GM19043 (cell line): ENCODE measurements at regions not wholly inside any gene's neighbourhood (a gene's known extent, or its start where the extent isn't known, plus 50 kb on each side); places are given as distances from the start of the nearest gene placed in this dataset.

Source experiments
- ATAC-seq: cut with Tn5 transposase; IDR thresholded peaks from one replicate; pipeline ENCODE4 v1.9.1; 2021; ENCODE audit warnings: low read depth; ENCODE audit not compliant: unreplicated experiment

GRCh38 chr6:141347906-141348492 lies 784.7 kb upstream of the GJE1 start:
- no peak for ATAC-seq

- ATAC-seq = no peak
Observed at GRCh38 chr6:141347086-141347485, 785.6 kb upstream of the GJE1 start.

DNA sequence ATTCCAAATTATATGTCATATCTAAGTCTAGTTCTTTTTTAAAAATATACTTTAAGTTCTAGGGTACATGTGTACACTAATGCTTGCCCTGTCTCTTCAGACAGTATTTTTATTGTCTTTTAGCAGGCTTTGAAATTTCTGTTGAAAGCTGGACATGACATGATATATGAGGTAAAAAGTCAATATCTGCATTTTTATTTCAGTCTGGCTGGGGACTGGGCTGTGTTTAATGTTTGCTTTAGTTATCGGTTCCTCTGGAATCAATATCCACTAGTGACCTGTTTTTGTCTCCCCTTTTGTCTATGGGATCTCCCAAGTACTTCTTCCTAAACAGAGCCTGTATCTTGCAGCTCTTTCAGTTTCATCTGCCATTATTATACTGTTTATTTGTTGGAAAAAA lies 786.2 kb upstream of the GJE1 start:
- no peak for ATAC-seq

- no peak for ATAC-seq
Observed at GRCh38 chr6:141337191-141337590, 795.5 kb upstream of the GJE1 start.

- ATAC-seq = no peak
Observed at GRCh38 chr6:141335477-141336273, 797.0 kb upstream of the GJE1 start.

DNA sequence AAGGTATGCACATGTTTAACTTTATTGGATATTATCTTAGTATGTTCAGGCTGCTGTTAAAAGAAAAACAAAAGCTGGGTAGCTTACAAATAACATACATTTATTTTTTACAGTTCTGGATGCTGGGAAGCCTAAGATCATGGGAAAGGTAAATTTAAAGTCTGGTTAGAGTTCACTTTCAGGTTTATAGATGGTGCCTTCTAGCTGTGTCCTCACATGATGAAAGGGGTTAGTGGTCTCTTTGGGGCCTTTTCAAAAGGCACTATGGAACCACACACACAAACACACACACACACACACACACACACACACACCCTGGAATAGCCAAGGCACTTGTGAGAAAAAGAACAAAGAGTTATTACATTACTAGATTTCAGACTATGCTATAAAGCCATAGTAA lies 805.8 kb upstream of the GJE1 start:
- no peak for ATAC-seq

DNA sequence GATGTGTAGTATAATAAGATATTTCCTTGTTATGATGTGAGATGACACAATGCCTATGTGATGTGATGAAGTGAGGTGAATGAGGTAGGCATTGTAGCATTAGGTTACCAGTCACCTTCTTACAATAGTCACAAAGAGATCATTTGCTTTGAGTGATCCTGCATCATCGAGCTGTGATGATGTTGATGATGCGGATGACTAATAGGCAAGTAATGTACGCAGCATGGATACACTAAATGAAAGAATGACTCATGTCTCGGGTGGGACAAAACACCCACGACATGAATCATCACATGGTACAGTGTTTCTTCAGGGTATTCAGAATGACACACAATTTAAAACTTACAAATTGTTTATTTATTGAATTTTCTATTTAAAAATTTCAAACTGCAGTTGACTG lies 806.3 kb upstream of the GJE1 start:
- no peak for ATAC-seq

GRCh38 chr6:141321493-141322347 lies 811.0 kb upstream of the GJE1 start:
- no peak for ATAC-seq

DNA sequence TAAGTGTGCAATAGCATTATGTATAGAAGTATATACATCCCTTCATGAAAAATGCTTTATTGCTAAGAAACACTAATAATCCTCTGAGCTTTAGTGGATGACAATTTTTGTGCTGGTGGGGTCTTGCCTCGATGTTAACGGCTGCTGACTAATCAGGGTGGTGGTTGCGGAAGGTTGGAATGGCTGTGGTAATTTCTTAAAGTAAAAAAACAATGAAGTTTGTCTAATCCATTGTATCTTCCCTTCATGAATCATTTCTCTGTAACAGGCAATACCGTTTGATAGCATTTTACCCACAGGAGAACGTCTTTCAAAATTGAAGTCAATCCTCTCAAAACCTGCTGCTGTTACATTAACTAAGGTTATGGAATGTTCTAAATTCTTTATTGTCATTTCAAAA lies 816.5 kb upstream of the GJE1 start:
- no peak for ATAC-seq

- ATAC-seq = no peak
Observed at GRCh38 chr6:141313986-141314385, 818.7 kb upstream of the GJE1 start.

- peak; percentile 68 for ATAC-seq
Observed at GRCh38 chr6:141309295-141309694, 823.4 kb upstream of the GJE1 start.

- ATAC-seq = no peak
Observed at GRCh38 chr6:141307309-141307998, 825.3 kb upstream of the GJE1 start.

- no peak for ATAC-seq
Observed at GRCh38 chr6:141303907-141304306, 828.8 kb upstream of the GJE1 start.

DNA sequence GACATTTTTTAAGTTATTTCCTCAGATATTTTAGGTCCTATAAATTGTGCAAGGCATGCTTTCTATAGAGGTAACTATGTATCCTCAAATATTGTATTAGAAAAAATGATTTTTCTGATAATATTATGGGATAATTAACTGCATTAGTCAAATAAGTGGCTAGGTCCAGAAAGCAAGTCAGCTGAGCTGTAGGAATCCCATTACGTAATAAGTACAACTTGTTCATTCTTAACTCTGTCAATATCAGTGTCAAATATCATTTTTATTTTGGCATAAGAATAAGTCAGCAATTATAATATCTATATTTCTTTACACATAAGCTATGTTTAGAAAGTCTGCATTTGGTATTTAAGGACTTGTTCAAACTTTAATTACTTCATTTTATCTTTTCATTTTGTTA lies 830.9 kb upstream of the GJE1 start:
- ATAC-seq = no peak

GRCh38 chr6:141290941-141291721 lies 841.6 kb upstream of the GJE1 start:
- no peak for ATAC-seq

- no peak for ATAC-seq
Observed at GRCh38 chr6:141288947-141289346, 843.8 kb upstream of the GJE1 start.

- ATAC-seq = no peak
Observed at GRCh38 chr6:141282263-141282662, 850.5 kb upstream of the GJE1 start.

DNA sequence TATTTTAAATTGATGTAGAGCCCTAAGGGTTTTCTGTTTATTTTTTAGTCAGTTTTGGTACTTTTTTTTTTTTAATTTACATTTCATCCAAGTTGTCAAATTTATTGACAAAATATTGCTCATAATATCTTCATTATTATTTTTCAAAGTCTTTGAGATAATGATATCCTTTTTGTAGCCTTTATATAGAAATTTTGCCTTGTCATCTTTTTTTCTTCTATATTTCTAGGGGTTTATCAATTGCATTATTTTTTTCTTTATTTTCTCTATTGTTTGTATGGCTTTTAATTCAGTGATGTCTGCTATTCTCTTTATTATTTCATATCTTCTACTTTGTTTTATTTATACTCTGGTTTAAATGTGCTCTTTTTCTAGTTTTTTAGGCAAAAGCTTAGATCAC lies 863.0 kb upstream of the GJE1 start:
- ATAC-seq = no peak

GRCh38 chr6:141267420-141267819 lies 865.3 kb upstream of the GJE1 start:
- ATAC-seq = no peak
